HFFc6 (cell line): ENCODE measurements at regions not wholly inside any gene's neighbourhood (a gene's known extent, or its start where the extent isn't known, plus 50 kb on each side); places are given as distances from the start of the nearest gene placed in this dataset.

Experiments
- DNase-seq: peaks from one replicate; pipeline ENCODE4 v3.0.0-alpha.2; 2018
- H3K27ac Mint-ChIP-seq: 2 replicates; pipeline ENCODE4 v1.8.0; 2020; ENCODE audit warnings: mild to moderate bottlenecking, mixed read lengths
- H3K27me3 Mint-ChIP-seq: 2 replicates; pipeline ENCODE4 v1.8.0; 2021; ENCODE audit warnings: mild to moderate bottlenecking, moderate library complexity, mixed read lengths; ENCODE audit not compliant: insufficient read depth
- H3K36me3 Mint-ChIP-seq: 2 replicates; pipeline ENCODE4 v1.8.0; 2021; ENCODE audit warnings: low read depth, mixed read lengths
- H3K4me1 Mint-ChIP-seq: 2 replicates; pipeline ENCODE4 v1.8.0; 2020; ENCODE audit warnings: low read depth, mixed read lengths
- H3K4me3 Mint-ChIP-seq: 2 replicates; pipeline ENCODE4 v1.8.0; 2020; ENCODE audit warnings: mild to moderate bottlenecking, moderate library complexity, mixed read lengths
- H3K9me3 Mint-ChIP-seq: 2 replicates; pipeline ENCODE4 v1.8.0; 2020; ENCODE audit warnings: mild to moderate bottlenecking, mixed read lengths
- TF ChIP-seq, protein P1 (sequence below): fragments of 200-600 bp; sonication (generic); IDR thresholded peaks from 2 replicates; pipeline ENCODE4 v1.5.0; 2021; ENCODE audit warnings: antibody characterized with exemption, mild to moderate bottlenecking

DNA sequence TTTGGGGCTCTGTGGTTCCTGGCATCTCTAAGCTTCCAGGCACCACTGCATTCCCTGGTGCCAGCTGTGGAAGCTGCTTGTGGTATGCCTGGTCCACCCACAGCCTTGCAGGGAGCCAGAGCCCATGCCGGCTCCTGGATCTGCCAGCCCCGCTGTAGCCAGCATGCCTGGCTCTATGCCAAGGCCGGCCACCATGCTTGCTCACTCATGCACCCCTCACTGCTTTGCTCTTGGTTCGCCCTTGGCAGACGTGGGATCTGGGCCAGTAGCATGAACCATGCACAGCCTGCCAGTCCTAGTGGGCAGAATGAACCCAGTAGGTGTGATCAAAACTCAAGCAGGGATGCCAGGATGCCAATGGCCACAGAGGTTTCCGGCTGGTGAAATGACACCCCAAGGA, 634.2 kb upstream of the TMEFF2 start:
- Mint-ChIP-seq H3K9me3 (peaks cover 16% of the 10 kb centered on the region), H3K4me3 (no peak overlapping the region), H3K27ac (no peak overlapping the region), H3K4me1 (no peaks in the 10 kb centered on the region), H3K36me3 (no peaks in the 10 kb centered on the region), H3K27me3 (no peaks in the 10 kb centered on the region)
- no peak for DNase-seq
- TF ChIP-seq, protein P1, sequence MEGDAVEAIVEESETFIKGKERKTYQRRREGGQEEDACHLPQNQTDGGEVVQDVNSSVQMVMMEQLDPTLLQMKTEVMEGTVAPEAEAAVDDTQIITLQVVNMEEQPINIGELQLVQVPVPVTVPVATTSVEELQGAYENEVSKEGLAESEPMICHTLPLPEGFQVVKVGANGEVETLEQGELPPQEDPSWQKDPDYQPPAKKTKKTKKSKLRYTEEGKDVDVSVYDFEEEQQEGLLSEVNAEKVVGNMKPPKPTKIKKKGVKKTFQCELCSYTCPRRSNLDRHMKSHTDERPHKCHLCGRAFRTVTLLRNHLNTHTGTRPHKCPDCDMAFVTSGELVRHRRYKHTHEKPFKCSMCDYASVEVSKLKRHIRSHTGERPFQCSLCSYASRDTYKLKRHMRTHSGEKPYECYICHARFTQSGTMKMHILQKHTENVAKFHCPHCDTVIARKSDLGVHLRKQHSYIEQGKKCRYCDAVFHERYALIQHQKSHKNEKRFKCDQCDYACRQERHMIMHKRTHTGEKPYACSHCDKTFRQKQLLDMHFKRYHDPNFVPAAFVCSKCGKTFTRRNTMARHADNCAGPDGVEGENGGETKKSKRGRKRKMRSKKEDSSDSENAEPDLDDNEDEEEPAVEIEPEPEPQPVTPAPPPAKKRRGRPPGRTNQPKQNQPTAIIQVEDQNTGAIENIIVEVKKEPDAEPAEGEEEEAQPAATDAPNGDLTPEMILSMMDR: no peak

DNA sequence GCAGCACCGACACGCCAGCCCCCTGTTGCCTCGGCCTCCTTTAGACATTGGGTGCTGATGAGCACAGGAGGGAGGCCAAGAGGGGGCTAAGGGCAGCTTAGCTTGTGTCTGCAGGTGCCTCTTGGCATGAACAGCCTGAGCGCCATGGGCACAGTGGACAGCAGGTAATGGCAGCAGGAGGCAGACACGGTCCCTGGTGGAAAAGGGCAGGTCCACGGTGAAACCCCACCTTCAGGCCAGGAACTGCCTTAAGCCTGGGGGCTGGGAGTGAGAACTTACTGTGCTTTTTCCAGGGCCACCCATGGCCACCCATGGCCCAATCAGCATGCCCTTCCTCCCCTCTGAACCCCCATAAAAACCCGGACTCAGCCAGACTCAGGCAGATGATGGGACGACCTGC, 633.4 kb upstream of the TMEFF2 start:
- Mint-ChIP-seq H3K27ac (no peak overlapping the region), H3K27me3 (no peaks in the 10 kb centered on the region), H3K36me3 (no peaks in the 10 kb centered on the region), H3K9me3 (peaks cover 22% of the 10 kb centered on the region), H3K4me3 (no peak overlapping the region), H3K4me1 (no peaks in the 10 kb centered on the region)
- TF ChIP-seq, protein P1: no peak
- no peak for DNase-seq

DNA sequence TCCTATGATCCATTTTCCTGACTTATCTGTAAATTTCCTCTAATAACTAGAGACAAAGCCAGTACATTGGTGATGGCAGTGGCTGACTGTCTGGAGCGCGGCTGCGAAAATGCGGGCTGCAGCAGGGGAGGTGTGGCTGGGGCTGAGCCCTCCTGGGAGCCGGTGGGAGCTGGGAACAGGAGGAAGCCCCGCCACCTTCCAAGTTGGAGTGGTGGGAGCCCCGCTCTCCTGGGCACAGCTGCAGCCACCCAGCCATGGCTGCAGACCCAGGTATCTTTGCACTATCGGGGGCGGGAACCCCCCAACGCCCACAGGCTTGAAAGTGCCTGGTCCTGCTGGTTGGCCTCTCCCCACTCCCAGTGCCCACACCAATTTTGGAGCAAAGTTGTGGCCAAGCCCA, 633.0 kb upstream of the TMEFF2 start:
- no peak for DNase-seq
- H3K4me1 Mint-ChIP-seq: no peaks in the 10 kb centered on the region
- no peaks in the 10 kb centered on the region for H3K36me3 Mint-ChIP-seq
- no peak overlapping the region for H3K27ac Mint-ChIP-seq
- no peaks in the 10 kb centered on the region for H3K27me3 Mint-ChIP-seq
- peaks cover 24% of the 10 kb centered on the region for H3K9me3 Mint-ChIP-seq
- no peak overlapping the region for H3K4me3 Mint-ChIP-seq
- TF ChIP-seq, protein P1: no peak

DNA sequence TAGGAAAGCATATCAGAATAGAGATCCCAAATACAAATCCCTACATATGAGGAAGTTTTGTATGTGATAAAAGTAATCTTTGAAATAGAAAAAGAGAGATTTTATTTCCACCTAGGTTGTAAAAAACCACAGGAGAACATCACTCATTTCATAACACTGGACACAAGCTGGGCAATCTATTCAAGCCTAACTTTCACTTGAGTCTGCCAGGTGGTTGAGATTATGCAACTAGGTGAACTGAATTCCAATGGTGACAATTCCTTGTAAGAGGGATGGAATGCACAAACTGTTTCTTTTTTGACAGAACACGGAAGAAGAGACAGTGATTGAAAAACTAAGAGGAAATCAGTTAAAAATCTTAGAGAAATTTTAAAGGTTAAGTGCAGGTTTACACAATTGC, 619.6 kb upstream of the TMEFF2 start:
- TF ChIP-seq, protein P1: no peak
- Mint-ChIP-seq H3K4me3 (no peak overlapping the region), H3K27me3 (no peaks in the 10 kb centered on the region), H3K27ac (no peak overlapping the region), H3K36me3 (peaks cover under 1% of the 10 kb centered on the region; the same call in 1 of the 2 replicates), H3K9me3 (peaks cover 51% of the 10 kb centered on the region), H3K4me1 (no peaks in the 10 kb centered on the region)
- DNase-seq: no peak

DNA sequence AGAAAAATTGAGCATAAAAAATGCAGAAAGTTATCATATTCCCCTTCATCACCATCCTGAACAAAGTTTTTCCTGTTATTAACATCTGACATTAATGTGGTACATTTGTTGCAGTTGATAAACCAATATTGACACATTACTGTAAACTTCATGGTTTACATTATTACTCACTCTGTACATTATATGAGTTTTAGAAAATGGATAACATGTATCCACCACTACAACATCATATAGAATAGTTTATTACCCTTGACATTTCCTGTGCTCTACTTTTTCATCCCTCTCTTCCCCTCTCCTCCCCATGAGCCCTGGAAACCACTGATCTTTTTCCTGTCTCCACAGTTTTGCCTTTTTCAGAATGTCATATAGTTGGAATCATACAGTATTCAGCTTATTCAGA, 618.6 kb upstream of the TMEFF2 start:
- Mint-ChIP-seq H3K36me3 (peaks cover 5% of the 10 kb centered on the region; the same call in 1 of the 2 replicates), H3K4me3 (no peak overlapping the region), H3K9me3 (peaks cover 46% of the 10 kb centered on the region), H3K4me1 (no peaks in the 10 kb centered on the region), H3K27ac (no peak overlapping the region), H3K27me3 (no peaks in the 10 kb centered on the region)
- no peak for DNase-seq
- TF ChIP-seq, protein P1: no peak

DNA sequence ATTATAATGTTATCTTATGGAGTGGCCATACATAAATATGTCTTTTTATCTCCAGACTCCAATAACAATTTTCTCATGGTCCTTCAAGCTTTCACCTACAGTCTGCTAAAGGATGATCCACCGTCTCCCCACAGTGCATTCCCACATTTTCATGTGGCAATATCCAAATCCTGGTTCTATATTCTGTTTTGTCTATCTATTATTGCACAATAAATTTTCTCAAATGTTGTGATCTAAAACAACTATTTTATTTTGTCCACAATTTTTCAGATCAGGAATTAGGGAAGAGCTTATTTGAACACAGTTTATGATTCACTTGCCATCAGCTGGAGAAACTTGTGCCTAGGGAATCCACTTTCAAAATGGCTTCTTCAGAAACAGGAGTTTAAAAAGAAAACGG, 614.4 kb upstream of the TMEFF2 start:
- TF ChIP-seq, protein P1: no peak
- H3K4me3 Mint-ChIP-seq: no peak overlapping the region
- H3K27me3 Mint-ChIP-seq: no peaks in the 10 kb centered on the region; the same call in 1 of the 2 replicates
- H3K27ac Mint-ChIP-seq: no peak overlapping the region
- no peak for DNase-seq
- peaks cover 32% of the 10 kb centered on the region for H3K9me3 Mint-ChIP-seq
- H3K4me1 Mint-ChIP-seq: no peaks in the 10 kb centered on the region
- peaks cover 5% of the 10 kb centered on the region; the same call in 1 of the 2 replicates for H3K36me3 Mint-ChIP-seq
